ENCODE measurements at regions not wholly inside any gene's neighbourhood (a gene's known extent, or its start where the extent isn't known, plus 50 kb on each side); places are given as distances from the start of the nearest gene placed in this dataset.

DNA sequence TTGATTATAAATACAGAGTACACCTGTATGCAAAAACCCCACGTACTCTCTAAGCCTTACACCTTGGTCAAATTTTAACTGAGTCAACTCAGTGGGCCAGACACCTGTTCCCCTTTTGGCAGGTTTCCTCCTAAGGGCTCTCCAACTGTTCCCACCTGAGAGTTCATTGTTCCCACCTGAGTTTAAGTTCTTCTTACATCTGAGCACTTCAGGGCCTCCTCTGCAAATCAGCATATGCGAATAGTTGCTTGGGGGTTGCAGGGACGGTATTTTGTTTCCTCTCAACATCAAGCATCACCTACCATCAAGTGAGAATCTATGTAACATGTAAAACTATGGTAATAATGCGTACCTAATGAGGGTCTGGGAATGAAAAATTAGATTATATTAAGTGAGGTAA lies 300.0 kb downstream of the PIK3R1 start:
- TF ChIP-seq, protein P1, sequence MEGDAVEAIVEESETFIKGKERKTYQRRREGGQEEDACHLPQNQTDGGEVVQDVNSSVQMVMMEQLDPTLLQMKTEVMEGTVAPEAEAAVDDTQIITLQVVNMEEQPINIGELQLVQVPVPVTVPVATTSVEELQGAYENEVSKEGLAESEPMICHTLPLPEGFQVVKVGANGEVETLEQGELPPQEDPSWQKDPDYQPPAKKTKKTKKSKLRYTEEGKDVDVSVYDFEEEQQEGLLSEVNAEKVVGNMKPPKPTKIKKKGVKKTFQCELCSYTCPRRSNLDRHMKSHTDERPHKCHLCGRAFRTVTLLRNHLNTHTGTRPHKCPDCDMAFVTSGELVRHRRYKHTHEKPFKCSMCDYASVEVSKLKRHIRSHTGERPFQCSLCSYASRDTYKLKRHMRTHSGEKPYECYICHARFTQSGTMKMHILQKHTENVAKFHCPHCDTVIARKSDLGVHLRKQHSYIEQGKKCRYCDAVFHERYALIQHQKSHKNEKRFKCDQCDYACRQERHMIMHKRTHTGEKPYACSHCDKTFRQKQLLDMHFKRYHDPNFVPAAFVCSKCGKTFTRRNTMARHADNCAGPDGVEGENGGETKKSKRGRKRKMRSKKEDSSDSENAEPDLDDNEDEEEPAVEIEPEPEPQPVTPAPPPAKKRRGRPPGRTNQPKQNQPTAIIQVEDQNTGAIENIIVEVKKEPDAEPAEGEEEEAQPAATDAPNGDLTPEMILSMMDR (IDR thresholded peaks at IDR 0.05), result no peak
- Histone ChIP-seq H3K9ac (ENCODE audit: insufficient read depth, low read length, poor library complexity, severe bottlenecking) (no peak overlapping the region), H3K9me3 (replicated peaks in 1 of 2; ENCODE audit: control insufficient read depth in 1 of 2, insufficient read depth in 1 of 2, low read length in 2 of 2) (no peaks in the 10 kb centered on the region), H3K27ac (ENCODE audit: low read depth in 1 of 2, low read length in 2 of 2) (no peak overlapping the region), H3K4me1 (ENCODE audit: control insufficient read depth in 1 of 2, insufficient read depth in 2 of 2, low read length in 2 of 2) (peaks cover 18 to 21% of the 10 kb centered on the region in 2 donors), H3K36me3 (replicated peaks in 1 of 2; ENCODE audit: control insufficient read depth in 1 of 2, insufficient read depth in 2 of 2, low read length in 2 of 2) (no peaks in the 10 kb centered on the region), H4K20me1 (ENCODE audit: insufficient read depth, low read length) (no peaks in the 10 kb centered on the region), H3K27me3 (ENCODE audit: control insufficient read depth in 2 of 2, insufficient read depth in 2 of 2, low read length in 2 of 2) (no peaks in the 10 kb centered on the region), H3K4me2 (replicated peaks; ENCODE audit: extremely low read depth, low read length, poor library complexity, severe bottlenecking) (no peak overlapping the region), H2AFZ (ENCODE audit: insufficient read depth, low read depth, low read length, poor library complexity, severe bottlenecking) (no peak overlapping the region), H3K4me3 (replicated peaks in 1 of 3; ENCODE audit: low read depth in 2 of 3, low read length in 3 of 3) (no peak overlapping the region), H3K79me2 (ENCODE audit: insufficient read depth, low read length) (no peaks in the 10 kb centered on the region)
- Mint-ChIP-seq H3K27ac (no peak overlapping the region), H3K4me3 (no peak overlapping the region), H3K4me1 (peaks cover 11% of the 10 kb centered on the region), H3K27me3 (ENCODE audit: low read depth in 3 of 3) (peaks cover 0 to 4% (median 2%) of the 10 kb centered on the region in 3 donors), H3K9me3 (peaks cover 0 to 13% (median 2%) of the 10 kb centered on the region in 7 donors), H3K36me3 (no peaks in the 10 kb centered on the region)
- intact Hi-C loops (cut with micrococcal nuclease), result no loop called here
- DNase-seq, result no peak
- WGBS (ENCODE audit: insufficient coverage), result no CpG with 5 or more reads among the region's 4 CpGs

DNA sequence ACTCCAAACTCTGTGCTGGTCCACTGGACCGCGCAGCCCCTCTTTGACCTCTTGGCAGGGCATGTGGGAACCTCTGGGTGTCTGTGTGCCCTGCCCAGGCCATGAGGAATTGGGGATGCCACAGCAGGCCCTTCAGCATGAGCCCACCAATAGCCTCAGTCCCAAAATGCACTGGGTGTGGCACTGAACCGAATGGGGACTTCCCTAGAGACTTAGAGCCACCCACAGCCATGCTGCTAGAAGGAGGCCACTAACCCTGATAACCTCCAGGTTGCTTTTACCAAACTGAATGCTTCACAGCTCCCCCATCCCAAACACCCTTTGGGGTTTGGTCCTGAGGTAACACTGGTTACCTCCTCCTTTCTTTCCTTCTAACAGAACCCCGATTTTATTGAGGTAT lies 302.7 kb downstream of the PIK3R1 start:
- Histone ChIP-seq H3K79me2 (ENCODE audit: insufficient read depth, low read length) (no peaks in the 10 kb centered on the region), H3K36me3 (replicated peaks in 1 of 2; ENCODE audit: control insufficient read depth in 1 of 2, insufficient read depth in 2 of 2, low read length in 2 of 2) (no peaks in the 10 kb centered on the region), H2AFZ (ENCODE audit: insufficient read depth, low read depth, low read length, poor library complexity, severe bottlenecking) (no peak overlapping the region), H3K4me1 (ENCODE audit: control insufficient read depth in 1 of 2, insufficient read depth in 2 of 2, low read length in 2 of 2) (peaks cover 18 to 21% of the 10 kb centered on the region in 2 donors), H4K20me1 (ENCODE audit: insufficient read depth, low read length) (no peaks in the 10 kb centered on the region), H3K9me3 (replicated peaks in 1 of 2; ENCODE audit: control insufficient read depth in 1 of 2, insufficient read depth in 1 of 2, low read length in 2 of 2) (no peaks in the 10 kb centered on the region), H3K4me2 (replicated peaks; ENCODE audit: extremely low read depth, low read length, poor library complexity, severe bottlenecking) (no peak overlapping the region), H3K4me3 (replicated peaks in 1 of 3; ENCODE audit: low read depth in 2 of 3, low read length in 3 of 3) (no peak overlapping the region), H3K27ac (ENCODE audit: low read depth in 1 of 2, low read length in 2 of 2) (no peak overlapping the region), H3K27me3 (ENCODE audit: control insufficient read depth in 2 of 2, insufficient read depth in 2 of 2, low read length in 2 of 2) (no peaks in the 10 kb centered on the region), H3K9ac (ENCODE audit: insufficient read depth, low read length, poor library complexity, severe bottlenecking) (no peak overlapping the region)
- TF ChIP-seq, protein P1 (IDR thresholded peaks at IDR 0.05), result no peak
- H3K36me3 Mint-ChIP-seq, result no peaks in the 10 kb centered on the region
- peaks cover 0 to 4% (median 2%) of the 10 kb centered on the region in 3 donors for H3K27me3 Mint-ChIP-seq (ENCODE audit: low read depth in 3 of 3)
- DNase-seq, result no peak
- H3K4me1 Mint-ChIP-seq, result peaks cover 11% of the 10 kb centered on the region
- no peak overlapping the region for H3K4me3 Mint-ChIP-seq
- 100% methylated on average over 2 of the region's 4 CpGs for WGBS (ENCODE audit: insufficient coverage)
- no peak overlapping the region for H3K27ac Mint-ChIP-seq
- intact Hi-C loops (cut with micrococcal nuclease), result no loop called here
- peaks cover 0 to 13% (median 3%) of the 10 kb centered on the region in 7 donors for H3K9me3 Mint-ChIP-seq

Data from CD14-positive monocyte (primary cell).